ENCODE measurements at regions not wholly inside any gene's neighbourhood (a gene's known extent, or its start where the extent isn't known, plus 50 kb on each side); places are given as distances from the start of the nearest gene placed in this dataset.

DNA sequence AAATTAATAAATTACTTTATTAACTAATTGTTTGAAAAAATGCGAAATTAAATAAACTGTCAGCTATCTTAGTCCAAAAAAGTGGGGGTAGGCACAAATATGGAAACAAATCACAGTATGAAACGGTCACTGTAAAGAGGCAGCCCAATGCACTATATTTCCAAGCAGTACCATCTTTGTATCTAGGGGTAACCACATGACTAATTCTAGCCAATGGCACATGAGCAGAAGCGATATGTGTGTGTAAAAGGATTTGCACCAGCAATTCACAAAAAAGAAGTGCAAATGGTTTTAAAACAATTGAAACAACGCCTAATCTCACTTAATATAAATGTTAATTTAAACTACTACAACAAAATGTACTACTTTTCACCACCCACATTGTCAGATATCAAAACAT lies 129.5 kb upstream of the PRNP start:
- DNase-seq = no peak

DNA sequence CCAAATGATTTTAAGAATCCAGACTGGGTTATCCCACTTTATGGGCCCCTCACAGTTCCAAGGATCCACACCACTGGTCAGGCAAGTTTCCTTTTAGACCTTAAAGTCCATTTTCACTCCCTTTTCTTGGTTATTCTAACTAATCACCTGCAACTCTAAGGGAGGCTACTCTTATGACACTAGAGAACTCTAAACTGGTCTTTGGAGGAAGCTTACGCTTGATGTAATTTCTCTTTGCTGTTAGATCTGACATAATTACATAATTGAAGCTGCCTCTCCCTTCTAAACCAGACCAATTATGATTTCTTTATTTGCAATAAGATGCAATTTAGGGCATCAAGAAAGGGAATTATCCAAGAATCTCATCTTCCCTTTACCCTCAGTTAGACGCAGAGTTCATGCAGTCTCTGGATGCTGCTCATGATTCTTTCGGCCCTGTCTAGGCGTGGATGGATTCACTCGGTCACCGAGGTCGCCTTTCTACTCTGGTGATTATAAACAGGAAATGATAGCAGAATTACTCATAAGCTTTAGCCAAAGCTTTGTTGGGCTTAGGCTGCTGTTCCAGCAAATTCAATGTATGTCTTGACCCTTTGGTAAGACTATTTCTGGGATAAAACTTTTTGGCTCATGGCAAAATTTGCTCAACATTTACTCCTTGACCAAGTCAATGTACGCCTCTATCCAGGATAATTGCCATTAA lies 130.9 kb upstream of the PRNP start:
- DNase-seq = no peak

DNA sequence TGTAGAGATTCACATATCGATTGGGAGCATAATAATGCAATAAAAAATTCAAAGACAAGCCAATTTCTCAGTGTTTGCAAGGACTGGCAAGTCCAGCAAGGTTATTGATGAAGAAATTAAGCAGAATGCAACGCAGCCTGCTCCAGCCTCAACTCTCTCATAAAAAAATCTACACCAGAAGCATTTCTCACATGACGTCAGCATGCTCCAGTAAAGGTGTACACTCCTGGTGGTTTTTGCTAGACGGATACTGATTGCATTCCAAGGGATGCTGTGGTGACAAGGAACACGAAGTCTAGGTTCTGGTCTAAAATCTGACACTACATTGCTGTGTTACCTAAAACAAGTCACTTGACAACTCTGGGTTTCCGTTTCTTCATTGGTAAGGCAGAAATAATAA lies 131.9 kb upstream of the PRNP start:
- DNase-seq = no peak

DNA sequence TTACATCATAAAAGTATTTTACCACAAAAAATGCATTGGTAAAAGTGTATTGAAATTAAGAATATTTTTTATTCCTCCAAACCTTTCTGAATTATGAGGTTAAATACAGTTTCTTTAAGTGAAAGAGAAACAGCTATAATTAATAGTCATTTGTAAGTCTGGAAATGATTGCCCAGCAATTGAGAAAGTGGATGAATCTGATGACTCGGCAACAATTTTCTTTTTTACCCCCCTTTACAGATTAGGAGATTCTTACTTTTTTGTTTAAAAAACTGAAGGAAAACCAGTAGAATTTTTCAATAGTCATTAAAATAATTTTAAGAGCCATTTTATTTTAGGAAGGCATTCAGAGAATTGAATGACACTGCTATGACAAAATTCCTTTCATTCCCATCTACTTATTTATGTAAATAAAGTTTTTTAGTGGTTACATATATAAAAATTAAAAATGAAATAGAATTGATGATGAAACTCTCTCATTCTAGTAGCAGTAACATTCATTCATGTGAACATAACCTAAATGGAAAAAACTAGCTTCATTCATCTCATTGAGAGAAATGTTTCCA lies 134.1 kb upstream of the PRNP start:
- DNase-seq = no peak

DNA sequence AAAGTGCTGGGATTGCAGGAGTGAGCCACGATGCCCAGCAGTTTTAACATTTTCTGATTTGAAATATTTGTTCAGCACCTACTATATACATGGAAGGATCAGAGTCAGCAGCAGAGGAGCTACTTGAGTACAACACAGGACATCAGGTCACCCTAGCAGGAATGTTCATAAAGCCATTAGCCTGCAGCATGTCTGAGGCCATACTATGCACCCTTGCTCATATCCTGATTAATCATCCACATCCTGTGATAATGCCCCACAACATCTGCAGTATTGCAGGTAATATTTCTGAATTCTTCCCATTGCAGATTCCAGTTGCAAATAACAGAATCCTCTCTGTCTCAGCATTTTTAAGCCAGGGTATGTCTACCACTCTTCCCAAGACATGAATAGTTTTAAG lies 135.5 kb upstream of the PRNP start:
- no peak for DNase-seq

DNA sequence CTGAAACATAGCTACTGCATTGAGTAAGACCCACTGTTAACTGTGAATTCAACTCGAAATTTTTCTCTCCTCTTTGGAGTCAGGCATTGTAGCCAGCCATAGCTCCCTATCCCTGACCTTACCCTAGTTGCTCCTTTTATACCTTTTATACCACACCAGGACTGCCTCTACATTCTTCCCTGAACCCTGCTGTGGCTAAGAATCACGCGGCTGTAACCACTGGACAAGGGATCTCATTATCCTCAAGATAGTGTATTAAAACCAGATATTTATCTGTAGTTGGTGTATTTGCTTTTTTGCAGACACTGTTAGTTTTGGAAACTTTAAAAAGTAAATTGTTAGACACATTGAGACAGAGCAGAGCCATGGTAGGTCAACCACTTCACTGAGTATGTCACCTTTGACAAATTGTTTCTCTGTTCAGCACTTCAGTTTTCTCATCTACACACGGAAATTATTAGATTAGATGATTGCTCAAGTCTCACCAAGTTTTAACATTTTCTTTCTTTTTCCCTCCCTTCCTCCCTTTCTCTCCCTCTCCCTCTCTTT lies 136.5 kb upstream of the PRNP start:
- no peak for DNase-seq

DNA sequence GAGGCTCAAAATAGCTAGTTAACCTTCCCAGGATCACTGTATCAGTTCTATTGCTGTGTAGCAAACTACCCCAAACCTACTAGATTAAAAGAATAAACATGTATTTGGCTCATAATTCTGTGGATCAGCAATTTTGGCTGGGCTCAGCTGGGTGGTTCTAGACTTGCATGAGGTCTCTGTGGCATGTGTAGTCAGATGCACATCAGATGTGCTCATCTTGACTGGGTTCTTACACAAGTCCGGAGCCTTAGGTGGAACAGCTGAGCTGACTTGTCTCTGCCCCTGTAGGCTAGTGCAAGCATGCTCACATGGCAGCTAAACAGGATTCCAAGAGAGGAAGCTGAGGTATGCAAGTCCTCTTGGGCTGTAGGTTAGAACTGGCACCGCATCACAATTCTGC lies 137.7 kb upstream of the PRNP start:
- DNase-seq = no peak

DNA sequence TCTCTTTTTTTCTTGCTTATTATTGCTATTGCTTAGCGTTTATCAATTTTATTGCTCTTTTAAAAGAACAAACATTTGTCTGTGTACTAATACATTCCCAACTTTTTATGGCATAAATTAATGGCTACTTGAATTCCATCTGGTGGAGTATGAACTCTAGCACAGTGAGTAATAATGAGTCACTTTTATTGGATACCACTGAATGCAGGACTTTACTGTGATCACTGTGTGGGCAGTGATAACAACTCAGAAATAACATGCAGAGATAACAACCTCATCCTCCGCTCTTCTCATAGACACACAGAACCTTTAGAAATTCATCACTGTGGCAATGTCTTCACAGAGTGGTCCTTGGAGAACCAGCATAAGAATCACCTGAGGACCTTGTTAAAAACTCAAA lies 139.5 kb upstream of the PRNP start:
- DNase-seq = no peak

DNA sequence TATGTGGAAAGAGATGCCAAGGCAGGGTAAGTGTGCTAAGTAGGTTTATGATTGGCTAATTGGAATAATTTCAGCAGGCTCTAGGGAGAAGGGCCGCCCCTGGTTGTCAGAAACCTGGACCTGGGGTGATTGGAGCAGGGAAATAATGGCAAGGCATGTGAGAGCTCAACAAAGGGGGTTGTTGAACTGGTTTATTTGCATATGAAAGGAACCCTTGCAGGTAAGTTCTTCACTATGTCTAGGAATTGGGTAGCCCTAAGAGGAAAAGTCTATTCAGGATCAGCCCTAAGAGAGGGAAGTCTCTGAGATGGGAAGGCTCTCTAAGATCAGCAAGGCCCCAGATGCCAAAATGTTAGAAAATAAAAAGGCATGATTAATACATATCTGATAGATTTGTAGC lies 139.9 kb upstream of the PRNP start:
- DNase-seq = no peak

DNA sequence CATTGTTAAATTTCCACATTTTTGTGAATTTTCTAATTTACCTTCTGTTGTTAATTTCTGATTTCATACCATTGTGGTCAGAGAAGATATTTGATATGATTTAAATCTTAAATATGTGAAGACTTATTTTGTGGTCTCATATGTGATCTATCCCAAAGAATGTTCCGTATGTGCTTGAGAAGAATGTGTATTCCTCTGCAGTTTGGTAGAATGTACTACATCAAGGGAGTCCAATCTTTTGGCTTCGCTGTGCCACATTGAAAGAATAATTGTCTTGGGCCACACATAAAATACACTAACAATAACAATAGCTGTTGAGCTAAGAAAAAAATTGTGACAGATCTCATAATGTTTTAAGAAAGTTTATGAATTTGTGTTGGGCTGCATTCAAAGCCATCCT lies 140.7 kb upstream of the PRNP start:
- DNase-seq = no peak

DNA sequence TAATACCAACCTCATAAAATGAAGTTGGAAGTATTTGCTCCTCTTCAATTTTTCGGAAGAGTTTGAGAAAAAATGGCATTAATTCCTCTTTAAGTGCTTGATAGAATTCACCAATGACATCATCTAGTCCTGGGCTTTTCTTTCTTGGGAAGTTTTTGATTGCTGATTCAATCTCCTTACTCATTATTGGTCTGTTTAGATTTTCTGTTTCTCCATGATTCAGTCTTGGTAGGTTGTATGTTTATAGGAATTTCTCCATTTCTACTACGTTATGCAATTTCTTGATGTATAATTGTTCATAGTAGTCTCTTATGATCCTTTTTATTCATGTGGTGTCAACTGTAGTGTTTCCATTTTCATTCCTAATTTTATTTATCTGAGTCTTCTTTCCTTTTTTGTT lies 141.5 kb upstream of the PRNP start:
- no peak for DNase-seq

DNA sequence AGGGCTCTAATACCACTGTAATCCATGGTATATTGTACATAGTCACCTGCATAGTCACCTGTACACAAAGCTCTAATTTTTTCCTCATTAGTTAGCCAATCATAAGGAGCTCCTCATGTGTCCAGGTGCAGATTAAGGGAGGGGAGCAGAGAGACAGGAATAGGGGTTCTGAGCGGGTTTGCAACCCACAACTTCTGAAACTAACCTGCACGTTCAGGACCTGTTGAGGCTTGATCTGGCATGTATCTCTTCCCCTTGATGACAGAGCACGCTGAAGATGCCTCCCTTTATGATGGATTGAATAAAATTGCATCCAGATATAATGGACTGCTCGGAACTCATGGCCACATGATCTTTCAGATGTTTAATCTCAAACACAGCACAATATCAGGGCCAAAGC lies 144.0 kb upstream of the PRNP start:
- no peak for DNase-seq

DNA sequence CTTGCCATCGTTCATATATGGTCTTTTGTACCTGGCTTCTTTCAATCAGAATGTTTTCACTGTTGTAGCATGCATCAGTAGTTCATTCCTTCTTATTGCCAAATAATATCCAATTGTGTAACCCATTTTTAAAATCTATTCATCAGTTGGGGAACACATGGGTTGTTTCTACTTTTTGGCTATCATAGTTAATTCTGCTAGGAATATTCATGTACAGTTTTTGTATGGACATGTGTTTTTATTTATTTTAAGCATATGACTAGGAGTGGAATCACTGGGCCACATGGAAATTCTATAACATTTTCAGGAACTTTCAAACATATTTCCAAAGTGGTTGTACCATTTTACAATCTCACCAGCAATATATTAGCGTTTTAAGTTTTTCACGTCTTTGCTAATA lies 151.9 kb upstream of the PRNP start:
- DNase-seq = no peak

DNA sequence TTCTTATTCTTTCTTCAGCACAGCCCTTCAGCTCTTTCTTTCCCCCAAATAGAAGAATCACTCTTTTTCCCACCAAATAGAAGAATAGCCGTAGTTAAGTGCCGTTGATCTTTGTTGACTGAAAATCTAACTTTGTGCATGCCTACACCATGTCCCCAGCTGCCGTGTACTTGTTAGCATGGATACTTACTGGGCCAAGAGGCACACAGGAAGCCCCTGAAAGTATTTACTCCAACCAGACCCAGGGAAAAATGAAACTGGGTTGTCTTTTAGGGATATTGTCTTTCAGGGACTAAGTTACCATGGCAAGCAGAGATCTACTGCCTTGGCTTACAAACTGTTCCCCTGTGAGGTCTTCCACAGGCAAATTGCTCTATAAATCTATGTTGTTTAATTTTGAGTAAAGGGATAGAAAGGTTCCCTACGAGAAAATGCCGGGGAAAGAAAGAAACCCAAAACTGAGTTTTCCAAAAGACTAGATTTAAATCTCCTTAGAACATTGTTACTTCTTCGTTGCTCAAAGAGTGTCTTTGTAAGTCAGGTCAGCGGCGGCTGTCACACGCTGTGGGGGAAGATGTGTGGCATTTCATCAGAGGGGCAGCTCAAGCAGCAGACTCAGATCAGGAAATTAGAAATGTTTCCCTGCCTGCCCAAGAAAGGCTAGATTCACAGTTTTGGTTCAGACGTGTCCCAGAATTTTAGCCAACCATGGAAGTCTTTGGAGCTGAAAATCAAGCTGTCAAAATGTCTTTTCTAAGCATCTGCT lies 152.7 kb upstream of the PRNP start:
- DNase-seq = no peak

DNA sequence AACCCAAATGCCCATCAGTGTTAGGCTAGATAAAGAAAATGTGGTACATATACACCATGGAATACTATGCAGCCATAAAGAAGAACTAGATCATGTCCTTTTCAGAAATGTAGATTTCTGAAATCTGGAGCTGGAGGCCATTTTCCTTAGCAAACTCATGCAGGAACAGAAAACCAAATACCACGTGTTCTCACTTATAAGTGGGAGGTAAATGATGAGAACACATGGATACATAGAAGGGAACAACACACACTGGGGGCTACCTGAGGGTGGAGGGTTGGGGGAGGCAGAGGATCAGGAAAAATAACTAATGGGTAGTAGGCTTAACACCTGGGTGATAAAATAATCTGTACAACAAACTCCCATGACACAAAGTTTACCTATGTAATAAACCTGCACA lies 153.5 kb upstream of the PRNP start:
- DNase-seq = no peak

DNA sequence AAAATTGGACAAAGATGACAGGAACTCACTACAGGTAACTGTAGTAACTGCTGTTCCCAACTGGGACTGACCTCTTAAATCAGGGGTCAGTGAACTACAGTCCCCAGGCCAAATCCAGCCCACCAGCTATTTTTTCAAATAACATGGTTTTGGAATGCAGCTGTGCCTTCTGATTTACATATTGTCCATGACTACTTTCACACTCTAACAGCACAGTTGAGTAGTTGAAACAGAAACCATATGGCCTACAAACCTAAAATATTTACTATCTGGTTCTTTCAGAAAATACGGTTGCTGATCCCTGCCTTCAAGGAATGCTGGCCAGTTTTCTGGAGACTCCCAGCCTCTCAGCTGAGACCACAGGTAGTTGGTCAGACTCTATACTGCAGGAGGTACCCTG lies 161.5 kb upstream of the PRNP start:
- no peak for DNase-seq

DNA sequence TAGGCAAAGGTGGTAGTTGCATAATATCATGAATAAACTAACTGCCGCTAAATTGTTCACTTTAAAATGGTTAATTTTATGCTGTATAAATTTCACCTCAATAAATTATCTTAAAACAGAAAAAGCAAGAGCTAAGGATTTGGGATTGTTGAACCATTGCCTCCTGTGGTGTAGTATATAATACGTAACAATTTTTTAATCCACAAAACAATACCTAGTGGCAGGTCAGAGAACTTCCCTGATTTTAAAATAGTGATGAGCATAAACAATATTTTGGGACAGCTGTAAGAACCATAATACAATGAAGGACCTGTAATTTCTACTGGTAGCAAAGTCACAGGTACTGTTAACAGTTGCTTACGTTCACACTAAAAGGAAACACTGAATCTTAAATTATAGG lies 161.9 kb upstream of the PRNP start:
- no peak for DNase-seq

DNA sequence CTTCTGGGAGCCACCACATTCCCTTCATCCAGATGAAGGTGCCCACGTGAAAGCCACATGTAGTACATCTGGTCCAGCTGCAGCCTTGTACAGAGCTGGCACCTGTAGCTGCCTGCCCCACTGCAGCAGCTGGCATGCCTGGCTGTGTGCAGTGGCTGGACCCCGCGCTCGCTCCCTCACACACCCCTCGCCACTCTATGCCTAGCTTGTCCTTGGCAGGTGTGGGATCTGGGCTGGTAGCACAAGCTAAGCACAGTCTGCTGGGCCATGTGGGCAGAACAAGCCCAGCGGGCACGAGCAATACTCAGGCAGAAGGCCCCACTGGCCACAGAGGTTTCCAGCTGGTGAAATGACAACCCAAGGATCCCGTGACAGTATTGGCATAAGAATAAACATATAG lies 163.9 kb upstream of the PRNP start:
- DNase-seq = no peak

DNA sequence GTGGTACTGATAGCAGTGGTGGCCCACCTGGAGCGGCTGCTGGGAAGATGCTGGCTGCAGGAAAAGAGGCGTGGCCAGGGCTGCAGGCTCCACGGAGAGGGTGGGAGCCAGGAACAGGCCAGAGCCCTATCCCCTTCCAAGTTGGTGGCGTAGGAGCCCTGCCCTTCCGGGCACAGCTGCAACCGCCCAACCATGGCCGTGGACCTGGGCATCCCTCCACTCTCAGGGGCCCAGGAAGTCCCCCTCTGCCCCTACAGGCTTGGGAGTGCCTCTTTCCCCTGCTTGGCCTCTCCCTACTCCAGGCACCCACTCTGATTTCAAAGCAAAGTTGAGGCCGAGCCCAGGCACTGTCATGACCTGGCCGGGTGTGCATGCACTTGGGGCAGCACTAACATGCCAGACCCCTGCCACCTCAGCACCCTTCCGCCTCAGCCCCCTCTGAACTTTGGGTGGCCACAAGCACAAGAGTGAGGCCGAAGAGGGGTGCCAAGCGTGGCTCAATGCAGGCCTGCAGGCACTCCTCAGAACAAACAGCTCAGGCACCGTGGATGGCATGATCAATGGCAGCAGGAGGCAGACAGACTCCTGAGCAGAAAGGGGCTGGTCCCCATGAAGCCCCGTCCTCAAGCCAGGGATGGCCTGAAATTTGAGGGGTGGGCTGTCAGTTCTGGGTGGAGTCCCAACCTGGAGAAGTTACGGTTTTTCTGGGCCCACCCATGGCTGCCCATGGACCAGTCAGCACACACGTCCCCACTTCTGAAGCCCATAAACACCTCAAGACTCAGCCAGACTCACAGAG lies 164.9 kb upstream of the PRNP start:
- no peak for DNase-seq

DNA sequence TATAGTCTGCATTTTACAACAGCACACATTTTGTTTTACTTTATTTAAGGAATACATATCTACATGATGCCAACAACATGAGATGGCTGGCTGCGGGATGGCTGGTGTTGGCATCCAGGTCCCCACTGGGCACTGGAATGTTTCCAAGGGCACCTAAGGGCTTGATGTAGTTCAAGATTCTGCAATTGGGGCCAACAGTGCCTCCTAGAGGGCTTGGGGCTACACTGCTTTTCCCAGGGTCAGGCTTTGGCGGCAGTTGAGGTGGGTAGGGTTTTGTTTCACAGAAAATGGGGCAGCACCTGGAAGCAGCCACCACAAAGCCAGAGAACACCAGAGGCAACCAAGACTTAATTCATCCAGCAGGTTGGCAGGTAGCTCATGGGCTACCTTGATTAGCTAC lies 166.7 kb upstream of the PRNP start:
- peak in 1 of 2 donors; percentile 10 for DNase-seq

DNA sequence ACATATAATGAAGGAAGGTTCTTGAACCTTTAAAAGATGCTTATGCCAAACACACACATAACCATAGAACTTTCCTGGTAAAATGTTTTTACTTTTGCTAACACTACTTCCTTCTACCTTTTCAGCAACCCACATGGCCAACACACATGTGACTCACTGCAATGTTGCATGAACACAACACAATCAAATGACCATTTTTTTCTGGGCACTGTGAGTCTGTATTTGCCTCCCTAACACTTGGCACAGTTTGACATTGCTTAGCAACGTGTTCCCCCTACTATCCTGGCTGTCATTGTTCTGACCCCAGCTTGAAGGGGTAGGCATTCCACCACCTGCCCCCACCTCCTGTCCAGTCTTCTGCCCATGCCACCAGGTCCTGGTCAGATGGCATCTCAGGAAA lies 169.4 kb upstream of the PRNP start:
- DNase-seq = no peak

DNA sequence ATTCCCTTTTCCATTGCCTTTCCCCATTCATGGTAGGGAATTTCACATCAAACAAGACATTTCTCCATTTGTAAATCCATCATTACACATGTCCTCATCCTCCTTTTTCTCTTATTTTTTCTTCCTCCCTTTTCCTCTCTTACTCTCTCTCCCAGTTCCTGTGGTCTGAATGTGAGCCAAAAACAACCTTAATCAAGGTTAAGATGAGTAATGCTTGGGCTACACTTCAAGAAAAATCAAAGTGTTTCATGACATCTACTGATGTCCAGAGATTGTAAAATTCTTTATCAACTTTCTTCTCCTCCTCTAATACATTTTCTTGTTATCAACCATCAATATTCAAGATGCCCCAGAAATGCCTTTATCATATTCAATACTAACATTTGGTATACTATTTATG lies 172.5 kb upstream of the PRNP start:
- DNase-seq = no peak

DNA sequence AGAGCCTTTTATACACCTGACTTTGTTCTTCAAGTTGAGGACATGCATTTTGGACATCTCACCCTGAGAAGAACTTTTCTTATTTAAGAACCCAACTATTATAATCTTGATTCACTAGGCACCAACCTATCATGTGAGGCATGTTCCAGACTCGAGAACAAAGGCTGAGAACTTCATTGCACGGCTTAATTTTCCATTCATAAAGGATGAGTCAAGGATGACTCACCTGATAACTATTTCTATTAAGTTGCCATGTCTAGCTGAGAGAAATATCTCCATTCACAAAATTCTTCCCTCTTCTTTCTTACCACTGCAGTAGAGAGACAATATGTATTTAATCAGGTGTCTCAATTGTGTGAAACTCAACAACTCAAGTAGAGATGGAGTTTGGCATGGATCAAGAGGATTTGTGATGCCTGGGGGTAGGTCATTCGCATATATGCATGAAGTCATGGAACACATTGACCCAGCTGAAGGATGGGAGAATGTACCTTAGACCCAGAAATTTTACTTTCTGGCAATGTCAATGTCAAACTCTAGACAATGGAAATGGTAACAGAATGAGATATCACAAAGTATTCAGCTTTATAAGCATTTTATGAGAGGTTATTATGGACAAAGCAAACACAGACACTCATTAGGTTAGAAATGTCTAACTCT lies 173.2 kb upstream of the PRNP start:
- no peak for DNase-seq

All from bone marrow (tissue), 2 donors.